ENCODE measurements at regions not wholly inside any gene's neighbourhood (a gene's known extent, or its start where the extent isn't known, plus 50 kb on each side); places are given as distances from the start of the nearest gene placed in this dataset.

- ChIA-PET CTCF (ENCODE audit: partially characterized antibody) (interaction anchor here (1.1 to 3.1 kb wide), 2 partner anchors 12 to 67 kb away, joined by 4 to 10 read pairs; no protein-coding TSS in a partner anchor), POLR2A (ENCODE audit: partially characterized antibody) (no interaction called here)
- H3K36me3 ChIP-seq (ENCODE audit: control insufficient read depth in 2 of 4, insufficient read depth in 4 of 4, low read length in 3 of 4), result no peaks in the 10 kb centered on the region
- H2BK12ac ChIP-seq (ENCODE audit: low read depth, low read length), result no peak overlapping the region
- no peak overlapping the region for H4K5ac ChIP-seq (ENCODE audit: insufficient read length, low read depth, low read length)
- no peak overlapping the region for H2BK20ac ChIP-seq (ENCODE audit: low read length)
- no peak overlapping the region for H3K56ac ChIP-seq (replicated peaks; ENCODE audit: insufficient read length, low read depth, low read length)
- no peak for FAIRE-seq
- H3K9ac ChIP-seq (replicated peaks in 1 of 4; ENCODE audit: extremely low read depth in 1 of 4, low read depth in 3 of 4, low read length in 3 of 4), result no peak overlapping the region
- H3K79me1 ChIP-seq (ENCODE audit: low read depth, low read length), result no peaks in the 10 kb centered on the region
- no peaks in the 10 kb centered on the region for H3K9me3 ChIP-seq (ENCODE audit: insufficient read depth in 2 of 2, low read depth in 1 of 2, low read length in 1 of 2)
- no peak overlapping the region for H3K4me2 ChIP-seq (ENCODE audit: insufficient read depth in 1 of 2, low read depth in 2 of 2, low read length in 2 of 2)
- H2BK5ac ChIP-seq (ENCODE audit: low read depth, low read length), result no peak overlapping the region
- no peak overlapping the region for H4K8ac ChIP-seq (ENCODE audit: extremely low read depth, insufficient read depth, low read length)
- no peaks in the 10 kb centered on the region; a peak in 2 of 7 replicates for H3K27me3 ChIP-seq (replicated peaks in 1 of 4; ENCODE audit: control insufficient read depth in 3 of 4, extremely low read depth in 1 of 4, insufficient read depth in 3 of 4, low read length in 3 of 4)
- no peak overlapping the region for H2BK15ac ChIP-seq (ENCODE audit: low read length)
- no peaks in the 10 kb centered on the region for H3K79me2 ChIP-seq (ENCODE audit: control insufficient read depth in 1 of 2, insufficient read depth in 2 of 2, low read length in 2 of 2)
- H3K27ac ChIP-seq (ENCODE audit: low read depth, low read length), result no peak overlapping the region
- no peaks in the 10 kb centered on the region for H3K23me2 ChIP-seq (ENCODE audit: low read depth, low read length)
- H3K23ac ChIP-seq (ENCODE audit: insufficient read length), result no peak overlapping the region
- DNase-seq (ENCODE audit: low read depth in 1 of 2, low spot score in 2 of 2), result no peak
- H2AFZ ChIP-seq (ENCODE audit: low read length), result no peak overlapping the region
- H3K4ac ChIP-seq (replicated peaks; ENCODE audit: insufficient read length, low read depth, low read length), result no peak overlapping the region
- H3K4me3 ChIP-seq (ENCODE audit: extremely low read depth in 1 of 4, insufficient read depth in 2 of 4, low read depth in 3 of 4, low read length in 4 of 4), result no peak overlapping the region
- no peaks in the 10 kb centered on the region for H3K4me1 ChIP-seq (replicated peaks in 1 of 4; ENCODE audit: control insufficient read depth in 3 of 4, insufficient read depth in 4 of 4, low read length in 3 of 4)
- no peak overlapping the region for H2AK5ac ChIP-seq (ENCODE audit: low read depth, low read length)
- H4K91ac ChIP-seq (replicated peaks; ENCODE audit: insufficient read length, low read length), result no peak overlapping the region
- 76% methylated on average over 1 of the region's 1 CpG; no CpG with 5 or more reads in 1 of the 2 experiments for WGBS, 2 experiments (ENCODE audit: extremely low coverage in 1 of 2, insufficient coverage in 1 of 2, insufficient read length in 1 of 2, insufficient replicate concordance in 2 of 2, low coverage in 1 of 2, low lambda C conversion rate in 2 of 2, missing lambda C conversion rate in 1 of 2)
- no peak overlapping the region for H2BK120ac ChIP-seq (replicated peaks; ENCODE audit: low read depth, low read length)
- no peak overlapping the region for H3K18ac ChIP-seq (ENCODE audit: extremely low read depth, low read length)
- no peaks in the 10 kb centered on the region for H4K20me1 ChIP-seq (replicated peaks in 1 of 2; ENCODE audit: control insufficient read depth in 1 of 2, insufficient read depth in 2 of 2, low read length in 2 of 2)
- no peak overlapping the region for H3K14ac ChIP-seq (ENCODE audit: insufficient read length)
- TF ChIP-seq BRCA1 (IDR thresholded peaks at IDR 0.05; ENCODE audit: low read depth, low read length), result no peak
- TF ChIP-seq RNF2 (IDR thresholded peaks at IDR 0.05; ENCODE audit: borderline replicate concordance, low read depth, low read length, missing control alignments, poor library complexity, severe bottlenecking), result no peak
- no peak for TF ChIP-seq SRF (IDR thresholded peaks at IDR 0.05; ENCODE audit: low read depth, low read length)
- no peak for TF ChIP-seq NRF1 (IDR thresholded peaks at IDR 0.05; ENCODE audit: low read depth, low read length)
- TF ChIP-seq SIN3A (conservative IDR thresholded peaks at IDR 0.05 in 1 of 2, IDR thresholded peaks at IDR 0.05 in 1 of 2; ENCODE audit: low read depth in 1 of 2, low read length in 2 of 2), result no peak
- TF ChIP-seq HDAC6 (IDR thresholded peaks at IDR 0.05; ENCODE audit: low read depth, low read length), result no peak
- TF ChIP-seq CTCF (IDR thresholded peaks at IDR 0.05; ENCODE audit: control extremely low read depth in 1 of 3, insufficient read depth in 1 of 3, low read depth in 1 of 3, low read length in 3 of 3), result no peak
- no peak for TF ChIP-seq ATF2 (IDR thresholded peaks at IDR 0.05; ENCODE audit: low read length)
- TF ChIP-seq SIX5 (IDR thresholded peaks at IDR 0.05; ENCODE audit: low read depth, low read length), result no peak
- TF ChIP-seq POU5F1 (IDR thresholded peaks at IDR 0.05; ENCODE audit: low read depth, low read length), result no peak
Measured at GRCh38 chr1:231103961-231104360, 57.9 kb upstream of the TRIM67 start.
